HEK293T (cell line): ENCODE measurements at regions not wholly inside any gene's neighbourhood (a gene's known extent, or its start where the extent isn't known, plus 50 kb on each side); places are given as distances from the start of the nearest gene placed in this dataset.

Experiments used
- BHLHE40 ChIP-seq: fragments of 450-650 bp; IDR thresholded peaks from 2 replicates; pipeline ENCODE4 v1.6.1; 2016; ENCODE audit warnings: mild to moderate bottlenecking, moderate library complexity, borderline replicate concordance
- FOXA1 ChIP-seq: fragments of 450-650 bp; IDR thresholded peaks from 2 replicates; pipeline ENCODE4 v1.6.1; 2016; ENCODE audit warnings: mild to moderate bottlenecking
- FOXK2 ChIP-seq: fragments of 450-650 bp; IDR thresholded peaks from 2 replicates; pipeline ENCODE4 v1.6.1; 2016; ENCODE audit warnings: mild to moderate bottlenecking
- HDGF ChIP-seq: fragments of 450-650 bp; IDR thresholded peaks from 2 replicates; pipeline ENCODE4 v1.6.1; 2017; ENCODE audit warnings: antibody characterized with exemption, borderline replicate concordance
- NFRKB ChIP-seq: fragments of 450-650 bp; IDR thresholded peaks from 2 replicates; pipeline ENCODE4 v1.6.1; 2016; ENCODE audit warnings: mild to moderate bottlenecking, moderate library complexity
- SUZ12 ChIP-seq: fragments of 450-650 bp; IDR thresholded peaks from 2 replicates; pipeline ENCODE4 v1.6.1; 2016; ENCODE audit warnings: mild to moderate bottlenecking

- no peak for TF ChIP-seq SUZ12
- no peak for TF ChIP-seq BHLHE40
- TF ChIP-seq NFRKB, result no peak
- TF ChIP-seq FOXK2, result no peak
- TF ChIP-seq FOXA1, result no peak
- TF ChIP-seq HDGF, result no peak
Observed at GRCh38 chr1:216883518-216883917, 160.3 kb upstream of the ESRRG start.
